GM12801 (cell line): ENCODE measurements at regions not wholly inside any gene's neighbourhood (a gene's known extent, or its start where the extent isn't known, plus 50 kb on each side); places are given as distances from the start of the nearest gene placed in this dataset.

Source experiments
- TF ChIP-seq, protein P1 (sequence below): IDR thresholded peaks from one replicate; pipeline ENCODE4 v1.5.1; 2011; ENCODE audit warnings: control low read depth; ENCODE audit not compliant: insufficient read length; ENCODE audit errors: extremely low read depth

DNA sequence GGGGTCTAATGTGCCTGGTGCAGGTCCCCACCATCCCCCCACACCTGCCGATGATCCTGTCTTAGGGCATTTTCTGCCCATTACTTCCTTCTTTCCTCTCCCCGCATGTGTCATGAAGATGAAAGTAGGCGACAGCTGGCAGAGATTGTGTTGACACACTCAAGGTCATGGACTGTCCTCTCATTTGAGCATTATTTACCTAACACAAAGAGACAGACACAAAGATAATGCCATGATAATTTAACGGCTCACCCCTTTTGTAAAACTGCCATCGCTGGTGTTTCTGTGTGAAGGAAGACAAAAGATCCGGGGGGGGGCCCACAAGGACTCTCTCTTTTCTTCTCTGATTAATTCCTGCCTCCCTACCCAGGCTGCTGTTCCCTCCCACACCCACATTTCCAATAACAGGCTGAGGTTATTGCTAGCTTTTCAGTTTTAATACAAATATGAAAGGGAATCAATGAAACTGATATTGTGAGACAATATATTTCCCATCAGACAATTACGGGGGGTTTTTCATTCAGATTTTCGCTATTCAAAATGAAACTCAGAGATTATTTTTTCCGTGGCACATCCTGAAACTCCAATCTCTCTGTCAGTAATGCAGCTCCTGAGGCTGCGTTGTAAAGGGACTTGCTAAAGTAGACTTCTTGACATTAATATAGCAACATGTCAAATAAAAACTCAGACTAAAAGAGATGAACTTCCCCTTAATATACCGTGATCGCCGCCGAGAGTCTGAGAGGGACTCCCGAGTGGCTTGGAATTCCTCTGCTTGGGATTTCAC lies 561.1 kb downstream of the NPHP4 start:
- TF ChIP-seq, protein P1, sequence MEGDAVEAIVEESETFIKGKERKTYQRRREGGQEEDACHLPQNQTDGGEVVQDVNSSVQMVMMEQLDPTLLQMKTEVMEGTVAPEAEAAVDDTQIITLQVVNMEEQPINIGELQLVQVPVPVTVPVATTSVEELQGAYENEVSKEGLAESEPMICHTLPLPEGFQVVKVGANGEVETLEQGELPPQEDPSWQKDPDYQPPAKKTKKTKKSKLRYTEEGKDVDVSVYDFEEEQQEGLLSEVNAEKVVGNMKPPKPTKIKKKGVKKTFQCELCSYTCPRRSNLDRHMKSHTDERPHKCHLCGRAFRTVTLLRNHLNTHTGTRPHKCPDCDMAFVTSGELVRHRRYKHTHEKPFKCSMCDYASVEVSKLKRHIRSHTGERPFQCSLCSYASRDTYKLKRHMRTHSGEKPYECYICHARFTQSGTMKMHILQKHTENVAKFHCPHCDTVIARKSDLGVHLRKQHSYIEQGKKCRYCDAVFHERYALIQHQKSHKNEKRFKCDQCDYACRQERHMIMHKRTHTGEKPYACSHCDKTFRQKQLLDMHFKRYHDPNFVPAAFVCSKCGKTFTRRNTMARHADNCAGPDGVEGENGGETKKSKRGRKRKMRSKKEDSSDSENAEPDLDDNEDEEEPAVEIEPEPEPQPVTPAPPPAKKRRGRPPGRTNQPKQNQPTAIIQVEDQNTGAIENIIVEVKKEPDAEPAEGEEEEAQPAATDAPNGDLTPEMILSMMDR, result no peak

DNA sequence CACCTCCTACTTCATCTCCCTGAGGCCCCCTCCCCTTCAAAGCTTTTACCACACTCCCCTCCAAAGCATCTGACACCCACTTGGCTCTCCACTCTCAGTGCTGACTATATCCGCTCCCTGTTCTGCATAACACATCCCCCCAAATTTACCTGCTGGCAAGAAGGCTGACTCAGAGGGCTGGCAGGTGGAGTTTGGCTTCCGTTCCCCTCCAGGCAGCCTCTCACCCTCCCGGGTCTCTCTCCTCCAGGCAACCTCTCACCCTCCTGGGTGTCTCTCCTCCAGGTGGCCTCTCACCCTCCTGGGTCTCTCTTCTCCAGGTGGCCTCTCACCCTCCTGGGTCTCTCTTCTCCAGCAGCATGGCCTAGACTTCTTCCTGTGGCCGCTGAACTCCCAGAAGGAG lies 562.1 kb downstream of the NPHP4 start:
- TF ChIP-seq, protein P1, result no peak

DNA sequence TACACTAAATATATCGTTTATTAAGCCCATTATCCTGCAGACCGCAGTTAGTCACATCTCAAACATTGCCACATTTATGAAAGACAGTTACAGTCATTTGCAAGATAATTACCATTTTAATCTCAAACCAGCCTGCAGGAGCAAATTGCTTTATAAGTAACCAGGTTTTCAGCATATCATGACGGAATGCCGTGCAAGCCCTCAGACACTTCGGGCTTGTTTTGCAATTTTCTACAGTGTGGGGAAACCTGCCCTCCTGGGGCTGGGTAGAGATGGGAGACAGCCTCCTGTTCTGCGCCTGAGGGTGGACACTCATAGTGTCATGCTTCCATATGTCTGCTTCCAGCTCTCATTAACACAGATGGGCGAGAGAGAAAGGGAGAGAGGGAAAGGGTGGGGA lies 563.9 kb downstream of the NPHP4 start:
- TF ChIP-seq, protein P1, result no peak

DNA sequence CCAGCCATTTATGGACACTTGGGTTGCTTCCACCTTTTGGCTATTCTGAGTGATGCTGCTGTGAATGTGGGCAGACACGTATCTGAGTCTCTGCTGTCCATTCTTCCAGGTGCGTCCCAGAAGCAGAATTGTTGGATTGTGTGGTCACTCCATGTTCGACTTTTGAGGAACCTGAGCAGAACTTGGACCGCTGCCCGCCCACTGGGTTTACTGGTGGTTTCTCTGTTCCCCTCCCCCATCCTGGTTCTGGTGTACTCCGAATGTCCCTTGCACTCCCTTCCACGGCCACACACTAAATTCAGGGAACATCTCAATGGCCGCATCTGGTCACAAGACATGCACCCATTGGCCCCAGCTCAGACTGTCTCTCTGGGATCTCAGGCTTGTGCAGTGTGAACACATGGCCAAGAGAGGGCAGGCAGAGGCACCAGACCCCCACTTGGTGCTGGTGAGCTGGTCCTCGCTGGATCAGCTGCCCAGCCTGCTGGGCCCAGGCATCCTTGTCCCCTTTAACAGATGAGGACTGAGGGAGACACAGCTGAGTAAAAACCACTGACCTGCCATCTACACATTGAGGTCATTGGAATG lies 565.1 kb downstream of the NPHP4 start:
- TF ChIP-seq, protein P1, result no peak

DNA sequence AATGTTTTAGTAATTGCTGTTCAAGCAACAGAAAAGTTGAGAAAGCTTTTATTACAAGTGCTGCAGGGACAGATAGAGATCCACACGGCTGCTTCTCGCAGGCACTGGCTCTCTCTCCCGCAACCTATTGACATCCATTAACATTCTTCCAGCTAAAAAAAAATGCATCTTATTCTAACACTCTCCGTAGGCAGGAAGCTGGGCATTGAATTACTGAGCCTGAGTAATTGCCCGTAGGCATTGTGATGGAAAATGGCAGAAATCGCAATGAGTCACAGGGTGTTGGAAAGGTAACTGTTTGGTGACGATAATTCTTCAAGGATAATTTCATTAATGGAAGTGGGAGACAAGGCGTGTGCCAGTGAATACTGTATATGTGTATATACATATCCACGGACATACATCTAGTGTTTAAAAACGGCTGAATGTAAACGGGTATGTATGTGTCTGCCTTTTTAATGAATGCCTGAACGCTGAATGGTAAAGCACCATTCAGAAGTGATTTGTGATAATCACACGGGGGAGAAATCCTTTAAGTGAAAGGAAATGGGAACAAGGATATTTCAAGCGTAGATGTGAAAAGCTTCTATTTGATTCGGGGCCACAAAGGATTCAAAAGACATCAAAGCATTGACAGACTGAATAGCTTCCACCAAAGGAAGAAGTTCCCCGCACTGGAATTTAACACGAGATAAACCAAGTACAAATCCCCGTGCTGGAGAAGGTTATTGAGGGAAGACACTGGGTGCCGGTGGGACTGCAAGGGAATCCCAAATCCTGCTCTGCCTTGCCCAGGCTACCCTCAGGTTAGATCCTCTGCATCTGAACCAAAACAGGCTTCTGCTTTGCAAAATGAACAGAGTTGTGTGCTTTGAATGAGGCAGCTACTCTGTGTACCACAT lies 567.2 kb downstream of the NPHP4 start:
- TF ChIP-seq, protein P1, result no peak

DNA sequence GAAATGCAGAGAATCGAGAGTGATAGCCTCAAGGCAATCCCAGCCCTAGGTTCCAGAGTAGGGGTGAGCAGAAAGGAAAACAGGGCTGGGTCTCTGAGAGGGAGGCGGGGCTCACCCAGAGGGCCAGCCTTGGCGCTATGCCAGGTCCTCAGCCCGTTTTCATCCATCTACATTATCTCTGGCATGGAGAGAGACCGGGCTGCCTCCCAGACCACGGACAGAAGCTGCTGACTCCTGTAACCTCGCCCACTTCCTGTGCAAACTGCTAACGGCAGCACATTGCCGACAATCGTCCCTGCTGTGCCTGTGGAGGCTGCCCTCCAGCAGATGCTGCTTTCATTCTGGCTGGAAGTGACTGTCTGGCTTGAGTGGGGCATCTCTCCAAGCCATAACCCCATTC lies 569.1 kb downstream of the NPHP4 start:
- TF ChIP-seq, protein P1, result no peak

DNA sequence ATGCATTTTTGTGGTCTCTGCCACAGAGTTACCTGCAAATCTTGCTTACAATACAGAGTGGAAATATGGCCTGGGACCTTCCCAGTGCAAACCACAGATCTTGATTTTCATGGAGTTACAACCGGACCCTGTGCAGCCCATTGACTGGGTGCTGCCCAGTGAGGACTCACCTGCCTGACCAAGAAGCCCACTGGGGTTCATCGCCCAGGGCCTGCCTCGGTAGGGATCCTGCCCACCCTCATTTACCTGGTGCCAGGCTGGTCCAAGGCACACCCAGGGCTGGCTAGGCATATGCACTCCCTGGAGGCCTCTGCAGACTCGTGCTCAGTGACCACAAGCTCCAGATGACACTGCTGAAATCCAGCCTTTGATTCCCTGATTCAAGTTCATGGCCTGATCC lies 572.7 kb downstream of the NPHP4 start:
- TF ChIP-seq, protein P1, result no peak
